HG02759 (cell line): ENCODE measurements at regions not wholly inside any gene's neighbourhood (a gene's known extent, or its start where the extent isn't known, plus 50 kb on each side); places are given as distances from the start of the nearest gene placed in this dataset.
"Not testable (repeated sequence)": the region's sequence is repeated elsewhere in the genome, so short reads cannot be mapped to it uniquely, and the experiment has no call there.

Experiments used
- ATAC-seq: cut with Tn5 transposase; IDR thresholded peaks from one replicate; pipeline ENCODE4 v1.9.1; 2021; ENCODE audit warnings: mild to moderate bottlenecking, moderate library complexity; ENCODE audit not compliant: unreplicated experiment

DNA sequence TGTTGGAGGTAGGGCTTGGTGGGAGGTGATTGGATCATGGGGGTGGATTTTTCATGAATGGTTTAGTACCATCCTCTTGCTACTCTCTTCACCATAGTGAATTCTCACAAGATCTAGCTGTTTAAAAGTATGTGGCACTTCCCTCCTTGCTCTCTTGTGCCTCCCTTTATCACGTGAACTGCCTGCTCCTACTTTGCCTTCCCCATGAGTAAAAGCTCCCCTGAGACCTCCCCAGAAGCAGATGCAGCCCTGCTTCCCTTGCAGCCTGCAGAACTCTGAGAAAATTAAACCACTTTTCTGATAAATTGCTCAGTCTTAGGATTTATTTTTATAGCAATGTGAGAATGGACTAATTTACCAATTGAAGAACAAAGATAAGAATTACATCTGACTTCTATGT, 223.1 kb downstream of the RNF144A start:
- no peak for ATAC-seq

DNA sequence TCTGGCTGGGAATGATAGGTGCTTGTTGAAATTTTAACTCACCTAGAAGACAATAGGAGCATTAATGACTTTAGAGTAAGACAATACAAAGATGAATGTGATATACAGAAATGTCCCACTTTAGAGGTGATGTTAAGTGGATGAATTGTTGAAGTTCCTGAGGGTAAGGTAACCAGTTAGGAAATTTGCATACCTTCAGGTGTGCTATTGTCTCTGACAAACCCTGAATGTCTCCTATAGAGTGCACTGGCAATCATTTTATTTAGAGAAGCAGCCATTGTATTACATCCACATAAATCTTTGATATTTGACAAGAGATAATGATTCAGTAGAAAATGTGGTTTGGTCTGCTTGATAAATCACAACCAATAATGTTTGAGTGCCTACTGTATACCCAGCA, 228.5 kb downstream of the RNF144A start:
- ATAC-seq: no peak

DNA sequence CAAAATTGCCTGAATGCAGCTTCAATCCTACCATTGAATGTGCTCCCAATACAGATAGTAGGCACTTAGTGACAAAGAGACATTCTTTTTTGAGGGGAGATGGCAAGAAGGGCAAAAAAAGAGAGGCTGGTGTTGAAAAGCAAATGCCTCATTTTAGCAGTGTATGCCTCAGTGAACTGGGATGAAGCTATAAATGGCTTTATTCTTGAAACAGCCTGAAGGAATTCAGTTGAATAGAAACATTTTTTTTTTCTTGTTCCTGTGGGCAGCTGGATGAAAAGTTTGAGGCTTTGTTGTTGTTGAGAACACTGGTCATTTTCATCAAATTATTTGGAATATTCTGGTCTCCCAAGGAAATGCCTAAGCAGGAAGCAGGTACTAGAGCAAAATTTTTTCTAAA, 228.9 kb downstream of the RNF144A start:
- ATAC-seq: no peak

DNA sequence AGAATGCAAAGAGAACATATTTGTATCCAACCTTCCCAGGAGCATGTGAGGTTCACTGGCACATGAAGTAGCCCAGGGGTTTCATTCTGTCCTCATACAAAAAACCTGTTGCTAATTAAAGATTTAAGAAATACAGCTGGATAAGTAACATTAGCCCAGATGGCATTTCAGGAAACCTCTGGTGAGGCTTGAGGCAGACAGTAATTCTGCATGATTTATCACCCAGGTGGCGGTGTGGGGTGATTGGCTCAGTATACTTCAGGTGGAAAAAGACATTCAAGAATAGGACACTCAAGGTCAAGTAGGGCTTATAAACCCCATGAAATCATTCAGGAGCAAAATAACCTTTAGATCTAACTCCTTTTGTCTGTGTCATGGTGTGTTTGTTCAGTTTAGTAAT, 237.4 kb downstream of the RNF144A start:
- no peak for ATAC-seq

DNA sequence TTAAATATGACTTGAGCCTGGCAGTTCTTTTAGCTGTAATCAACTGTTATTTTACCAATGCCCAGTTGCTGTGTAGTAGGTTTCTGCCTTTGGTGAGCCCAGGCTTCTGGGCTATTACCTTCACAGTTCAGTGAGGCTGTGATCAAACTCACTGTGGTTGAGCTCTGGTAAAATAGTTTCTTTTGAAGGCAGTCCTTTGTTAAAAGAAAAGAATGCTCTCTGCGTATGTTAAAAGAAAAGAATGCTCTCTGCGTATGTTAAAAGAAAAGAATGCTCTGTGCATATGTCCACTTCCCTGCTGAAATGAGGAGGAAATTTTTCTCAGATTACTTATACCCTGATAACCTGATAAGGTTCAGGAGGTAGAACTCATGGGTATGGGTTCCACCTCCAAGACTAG, 244.3 kb downstream of the RNF144A start:
- no peak for ATAC-seq

DNA sequence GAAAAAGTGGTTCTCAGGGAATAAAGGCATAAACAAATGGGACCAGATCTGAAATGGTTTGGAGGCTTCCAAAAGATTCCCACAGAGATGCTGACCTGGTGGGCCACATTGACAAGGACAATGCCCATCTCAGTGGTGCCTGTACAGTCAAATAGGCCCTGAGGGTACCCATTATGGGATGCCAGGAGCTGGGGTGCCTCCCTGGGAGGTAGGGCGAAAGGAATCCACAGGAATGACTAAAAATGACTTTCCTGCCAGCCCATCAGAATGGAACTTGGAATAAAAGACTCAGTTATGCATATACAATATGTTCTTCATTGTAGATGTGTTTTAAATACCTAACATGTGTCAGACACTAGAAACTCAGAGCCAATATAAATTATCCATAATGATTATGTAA, 248.5 kb downstream of the RNF144A start:
- no peak for ATAC-seq

DNA sequence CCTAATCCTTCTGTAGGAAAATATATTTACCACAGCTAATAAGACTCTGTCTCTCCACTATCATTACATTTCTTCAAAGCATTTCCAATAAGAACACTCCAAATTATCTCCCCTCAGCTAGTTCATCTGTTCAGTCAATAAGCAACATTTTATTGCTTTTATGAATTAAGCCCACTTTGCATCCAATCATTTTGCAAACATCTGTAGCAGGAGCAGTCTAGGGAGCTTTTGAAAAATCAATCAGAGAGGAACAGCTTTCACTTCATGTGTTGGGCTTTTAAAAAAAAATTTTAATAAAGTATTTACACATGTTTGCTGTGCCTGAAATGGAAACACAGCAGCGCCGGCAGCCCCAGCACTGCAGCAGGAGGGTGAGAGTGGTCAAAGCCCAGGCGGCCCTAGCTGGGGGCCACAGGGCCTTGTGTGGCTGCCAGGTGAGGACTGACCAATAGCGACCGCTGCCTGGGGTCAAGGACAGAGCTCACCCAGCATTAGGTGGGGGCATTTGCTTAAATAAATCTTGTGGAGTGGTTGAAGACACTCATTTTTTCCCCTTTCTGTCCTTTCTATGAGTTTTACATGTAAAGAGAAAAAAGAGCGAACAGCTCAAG, 250.7 kb downstream of the RNF144A start:
- no peak for ATAC-seq

DNA sequence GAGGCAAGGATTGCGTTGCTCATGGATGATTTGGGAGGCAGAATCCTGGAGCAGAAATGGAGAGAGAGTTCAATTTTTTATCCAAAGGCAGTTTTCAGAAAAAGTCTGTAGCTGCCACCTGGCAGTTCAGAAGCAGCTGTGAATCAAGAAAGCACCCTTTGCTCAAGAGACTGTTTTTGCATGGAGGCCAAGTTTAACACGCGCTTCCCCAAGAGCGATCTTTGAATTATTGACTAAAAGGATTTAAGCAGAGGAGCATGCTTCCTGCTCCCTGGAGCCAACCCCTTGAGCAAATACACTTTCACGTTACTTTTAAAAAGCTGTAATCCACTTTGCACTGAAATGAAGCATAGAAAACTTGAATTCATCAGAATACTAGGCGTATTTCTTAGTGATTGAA, 252.4 kb downstream of the RNF144A start:
- ATAC-seq: no peak

DNA sequence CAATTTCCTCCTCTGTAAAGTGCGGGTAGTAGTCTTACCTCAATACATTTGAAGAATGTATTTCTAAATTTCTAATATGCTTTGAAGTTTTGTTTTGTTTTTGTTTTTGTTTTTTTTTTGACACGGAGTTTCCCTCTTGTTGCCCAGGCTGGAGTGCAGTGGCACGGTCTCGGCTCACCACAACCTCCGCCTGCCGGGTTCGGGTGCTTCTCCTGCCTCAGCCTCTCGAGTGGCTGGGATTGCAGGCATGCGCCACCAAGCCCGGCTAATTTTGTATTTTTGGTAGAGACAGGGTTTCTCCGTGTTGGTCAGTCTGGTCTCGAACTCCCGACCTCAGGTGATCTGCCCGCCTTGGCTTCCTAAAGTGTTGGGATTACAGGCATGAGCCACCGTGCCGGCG, 261.8 kb downstream of the RNF144A start:
- ATAC-seq: not testable (repeated sequence)

DNA sequence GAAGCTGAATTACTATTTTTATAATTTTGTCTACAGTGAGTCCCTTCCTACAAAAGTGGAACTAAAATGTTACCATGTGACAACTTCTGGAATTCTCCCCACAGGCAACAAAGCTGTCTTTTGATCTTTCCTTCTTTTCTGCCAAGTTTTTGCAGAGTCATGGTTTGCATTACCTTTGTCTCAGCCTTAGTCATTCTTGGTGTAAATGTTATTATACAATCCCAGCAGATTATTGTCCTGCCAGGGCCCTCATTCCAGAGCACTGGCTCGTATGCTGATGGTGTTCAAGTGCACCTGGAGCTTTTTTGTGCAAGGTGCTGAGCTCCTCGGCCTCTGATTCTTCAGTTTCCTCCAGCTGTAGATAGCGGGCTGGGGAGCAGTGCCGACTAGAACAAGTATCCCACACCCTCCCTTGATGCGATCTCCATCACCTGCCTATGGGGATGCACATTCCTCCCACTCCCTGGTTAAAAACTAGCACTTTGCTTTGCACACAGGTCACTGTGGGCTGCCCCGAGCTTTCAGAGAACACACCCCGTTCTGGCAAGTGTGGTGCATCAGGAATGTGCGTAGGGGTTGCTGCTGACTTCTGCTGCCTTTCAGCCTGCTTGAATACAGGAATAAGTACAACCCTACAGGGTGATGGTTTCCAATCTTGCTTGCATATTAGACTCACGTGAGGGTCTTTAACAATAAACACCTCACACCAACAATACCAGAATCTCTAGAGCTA, 263.6 kb downstream of the RNF144A start:
- ATAC-seq: no peak

DNA sequence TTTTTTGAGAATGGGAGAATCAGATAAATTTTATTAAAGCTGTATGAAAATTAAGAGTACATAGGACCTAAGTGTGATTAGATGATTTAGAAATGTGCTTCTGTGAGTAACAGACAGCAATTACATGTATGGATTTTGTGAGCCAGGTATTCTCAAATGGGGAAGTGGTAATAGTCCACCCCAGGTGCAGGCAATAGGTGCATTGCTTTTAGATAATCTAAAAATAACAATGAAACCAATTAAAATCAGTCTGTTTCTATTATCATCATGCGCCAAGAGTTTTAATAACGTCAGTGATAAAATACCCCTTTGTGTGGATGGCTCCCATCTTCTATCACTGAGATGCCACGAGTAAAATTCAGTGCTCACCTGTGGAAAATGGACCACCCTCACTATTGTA, 265.3 kb downstream of the RNF144A start:
- no peak for ATAC-seq

DNA sequence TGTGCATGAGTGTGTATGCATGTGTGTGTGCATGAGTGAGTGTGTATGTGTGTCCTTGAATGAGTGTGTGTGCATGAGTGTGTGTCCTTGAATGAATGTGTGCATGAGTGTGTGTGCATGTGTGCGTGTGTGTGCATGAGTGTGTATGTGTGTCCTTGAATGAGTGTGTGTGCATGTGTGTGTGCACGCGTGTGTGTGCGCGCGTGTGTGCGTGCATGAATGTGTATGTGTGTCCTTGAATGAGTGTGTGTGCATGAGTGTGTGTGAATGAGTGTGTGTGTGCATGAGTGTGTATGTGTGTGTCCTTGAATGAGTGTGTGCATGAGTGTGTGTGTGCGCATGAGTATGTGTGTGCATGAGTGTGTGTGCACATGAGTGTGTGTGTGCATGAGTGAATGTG, 271.9 kb downstream of the RNF144A start:
- no peak for ATAC-seq

DNA sequence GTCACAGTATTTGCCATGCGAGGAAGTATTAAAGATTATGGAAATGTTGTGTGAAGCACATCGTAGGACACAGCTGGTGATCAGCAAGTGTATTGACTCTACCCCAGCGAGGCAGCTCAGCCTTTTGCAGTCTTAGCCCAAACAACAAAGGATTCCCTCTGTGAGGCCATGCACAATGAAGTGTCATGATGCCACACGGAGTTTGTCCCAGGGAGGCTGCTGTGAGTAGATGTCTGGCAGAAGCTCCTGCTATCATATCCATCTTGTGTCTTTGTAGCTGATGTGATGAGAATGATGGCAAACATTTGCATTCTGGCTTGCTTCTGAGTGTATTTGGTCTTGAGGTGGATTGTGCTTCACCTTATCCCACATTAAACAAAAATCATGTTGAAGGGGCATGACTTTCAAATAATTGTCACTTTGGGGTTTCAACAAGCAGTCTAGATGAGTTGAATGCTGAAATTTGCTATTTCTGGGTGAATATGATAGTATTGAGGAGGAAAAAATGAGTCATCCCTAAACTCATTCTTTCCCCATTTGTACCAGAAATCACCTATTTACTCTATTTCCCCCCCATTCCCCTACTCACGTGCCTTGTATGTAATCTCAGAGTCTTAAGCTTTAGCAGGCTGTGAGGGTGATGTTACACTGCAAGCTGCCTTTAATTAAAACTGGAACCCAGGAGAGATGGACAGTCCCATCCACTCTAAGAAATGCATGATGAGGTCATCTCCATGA, 273.5 kb downstream of the RNF144A start:
- peak; percentile 68 for ATAC-seq

DNA sequence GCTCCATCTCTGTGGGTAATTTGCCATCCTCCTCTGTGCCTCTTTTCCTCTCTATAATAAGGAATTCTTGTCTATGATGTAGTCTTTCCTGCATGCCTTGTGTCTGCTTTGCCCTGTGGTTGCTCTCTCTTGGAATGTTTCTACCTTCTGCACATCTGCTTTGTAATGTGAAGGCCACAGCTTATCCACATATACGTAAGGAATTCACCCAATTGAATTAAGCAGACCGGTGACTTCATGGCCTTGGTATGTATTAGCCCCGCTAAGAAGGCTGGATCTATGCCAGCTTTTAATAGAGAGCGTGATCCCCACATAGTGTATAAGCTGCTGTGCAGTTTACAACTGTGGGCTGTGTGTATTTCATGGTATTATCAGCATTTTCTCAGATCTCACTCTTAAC, 274.7 kb downstream of the RNF144A start:
- no peak for ATAC-seq

DNA sequence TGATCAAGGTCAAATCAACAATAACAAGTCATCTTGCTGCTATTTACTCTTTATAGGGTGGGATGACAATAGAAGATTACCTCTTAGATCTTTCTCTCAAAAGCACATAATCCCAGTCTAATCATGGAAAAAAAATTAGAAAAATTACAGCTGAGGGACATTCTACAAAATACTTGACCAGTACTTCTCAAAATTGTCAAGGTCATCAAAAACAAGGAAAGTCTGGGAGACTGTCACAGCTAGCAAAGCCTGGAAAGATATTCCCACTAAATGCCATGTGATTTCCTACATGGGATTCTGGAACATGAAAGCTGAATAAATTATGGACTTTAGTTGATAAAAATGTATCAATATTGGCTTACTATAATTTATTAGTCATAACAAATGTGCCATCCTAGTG, 276.2 kb downstream of the RNF144A start:
- no peak for ATAC-seq

DNA sequence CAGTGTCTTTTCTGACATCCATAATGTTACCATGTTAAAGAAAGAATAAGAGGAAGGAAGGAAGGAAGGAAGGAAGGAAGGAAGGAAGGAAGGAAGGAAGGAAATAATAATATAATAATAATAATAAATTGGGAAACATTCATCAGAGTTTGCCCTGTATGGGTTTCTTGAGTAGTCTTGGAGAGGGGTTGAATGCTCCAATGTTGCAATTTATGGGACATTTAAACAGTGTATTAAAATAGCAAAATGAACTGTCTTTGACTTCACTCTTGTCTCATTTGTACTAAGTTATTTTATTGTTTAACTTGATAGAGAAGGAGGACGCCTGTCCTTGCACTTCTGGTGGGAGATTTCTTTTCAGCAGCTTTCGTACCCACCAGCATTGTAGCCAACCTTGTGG, 277.7 kb downstream of the RNF144A start:
- no peak for ATAC-seq

DNA sequence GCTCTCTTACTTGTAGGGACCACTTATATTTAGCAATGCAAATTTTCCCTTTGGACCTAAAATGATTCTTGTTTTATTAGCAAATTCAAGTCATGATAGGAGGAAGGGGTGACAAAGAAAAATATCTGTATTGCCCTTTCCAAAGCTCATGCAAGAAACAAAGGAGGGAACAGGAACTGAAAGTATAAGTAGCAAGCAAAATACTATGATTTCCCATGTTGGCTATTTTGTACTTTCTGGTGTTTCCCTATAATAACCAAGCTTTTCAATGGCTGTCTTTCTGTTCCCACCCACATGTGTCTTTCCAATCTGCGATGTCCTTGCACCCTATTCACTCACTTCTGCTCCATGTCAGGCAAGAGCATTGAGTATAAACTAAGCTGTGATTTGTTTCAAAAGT, 279.7 kb downstream of the RNF144A start:
- ATAC-seq: no peak

DNA sequence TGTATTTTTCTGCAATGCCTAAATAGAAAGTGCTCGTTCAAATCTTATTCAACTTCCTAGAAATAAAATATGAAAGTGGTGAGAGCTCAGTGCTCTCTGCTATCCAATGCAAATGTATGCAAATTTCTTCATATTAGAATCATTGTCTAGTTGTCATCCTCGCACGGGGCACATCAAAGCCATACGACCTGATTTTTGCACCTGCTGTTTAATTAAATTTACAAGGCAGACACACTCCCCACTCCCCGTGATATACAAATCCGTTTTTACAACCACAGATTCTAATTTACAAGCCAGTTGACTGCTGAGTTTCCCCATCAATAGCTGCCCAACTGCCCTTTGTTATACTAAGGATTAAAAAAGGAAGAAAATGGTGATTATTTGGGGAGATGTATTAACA, 284.6 kb downstream of the RNF144A start:
- no peak for ATAC-seq

DNA sequence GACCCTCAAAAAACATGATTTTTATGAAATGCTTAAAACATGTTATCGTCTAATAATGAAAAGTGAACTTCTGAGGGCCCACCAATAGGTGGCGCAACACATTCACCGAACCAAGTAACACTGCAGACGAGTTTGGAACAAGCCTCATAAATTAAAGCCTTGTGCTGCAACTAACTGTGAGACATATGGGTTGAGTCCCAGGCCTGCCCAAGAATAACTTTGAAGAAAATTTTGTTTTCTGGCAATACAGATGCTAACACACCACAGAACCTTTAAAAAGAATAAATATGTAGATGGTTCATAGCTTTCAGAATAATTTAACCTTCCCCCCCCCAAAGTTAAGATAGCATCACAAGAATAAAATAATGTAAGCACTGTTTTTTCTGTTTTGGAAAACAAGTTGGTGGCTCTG, 285.9 kb downstream of the RNF144A start:
- peak; percentile 57 for ATAC-seq

DNA sequence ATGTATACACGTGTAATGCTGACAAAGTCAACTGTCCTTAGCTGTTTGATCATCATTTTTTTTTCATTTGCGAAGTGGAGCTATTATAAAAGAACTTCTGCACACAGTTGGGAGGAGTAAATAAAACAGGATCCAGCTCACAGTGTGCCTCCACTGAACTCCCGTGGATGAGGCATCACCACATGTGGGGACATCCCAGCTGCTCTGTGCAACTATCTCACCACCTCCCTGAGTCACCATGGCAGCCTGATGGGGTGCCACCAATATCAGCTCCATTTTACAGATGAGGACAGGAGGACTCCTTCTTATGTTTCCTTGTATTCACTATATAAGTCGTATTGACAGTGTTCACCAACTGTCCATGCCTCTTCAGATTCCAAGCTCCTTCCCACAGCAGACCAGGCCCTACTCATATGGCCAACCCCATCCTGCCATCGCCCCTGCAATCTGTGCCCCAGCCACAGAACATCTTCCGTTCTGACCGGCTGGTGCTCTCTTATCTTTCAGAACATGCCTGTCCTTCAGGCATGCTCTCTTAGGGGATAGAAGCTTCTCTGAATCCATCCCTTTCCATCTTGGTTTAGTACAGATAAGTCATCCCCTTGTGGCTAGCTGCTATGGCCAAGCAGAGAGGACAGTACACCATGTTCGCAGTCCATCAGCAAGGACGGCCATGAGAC, 288.1 kb downstream of the RNF144A start:
- no peak for ATAC-seq

DNA sequence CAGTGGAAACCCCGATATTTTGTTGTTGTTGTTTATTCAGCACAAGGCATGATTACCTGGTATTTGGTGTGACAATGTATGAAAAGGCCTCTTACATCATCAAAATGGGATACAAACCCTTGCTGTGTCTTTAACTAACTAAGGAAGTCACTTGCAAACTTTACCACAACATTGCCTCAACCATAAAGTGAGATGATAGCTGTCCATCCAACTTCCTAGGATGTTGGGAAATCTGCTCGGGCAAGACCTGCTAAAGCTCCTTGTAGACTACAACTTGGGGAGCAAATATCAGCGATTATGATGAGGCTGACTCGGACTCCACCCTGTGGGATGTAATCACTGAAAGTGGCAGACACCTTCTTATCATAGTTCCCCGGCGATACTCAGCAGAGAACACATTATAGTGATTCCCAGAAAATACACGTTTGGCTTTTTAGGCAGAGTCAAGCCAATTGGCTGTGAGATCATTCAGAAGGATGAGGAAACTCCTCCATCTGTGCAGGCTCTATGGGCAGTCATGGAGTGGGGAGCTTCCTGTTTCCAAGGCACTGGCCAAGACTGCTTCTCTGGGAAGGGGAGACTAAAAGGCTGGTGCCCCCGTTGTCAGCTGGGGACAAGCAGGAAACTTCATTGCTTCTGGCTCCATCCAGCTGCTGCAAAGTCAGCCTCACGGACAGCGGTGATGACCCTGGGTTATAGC, 289.0 kb downstream of the RNF144A start:
- no peak for ATAC-seq
